Keratinocyte (primary cell): ENCODE measurements at regions not wholly inside any gene's neighbourhood (a gene's known extent, or its start where the extent isn't known, plus 50 kb on each side); places are given as distances from the start of the nearest gene placed in this dataset.

ENCODE experiments used
- DNase-seq: peaks from one replicate; pipeline ENCODE4 v3.0.0-alpha.2; 2011; ENCODE audit warnings: low read depth, missing footprints, low spot score
- FAIRE-seq: peaks from 2 replicates; lab custom pipeline; 2011; peaks lifted over from hg19 to GRCh38; lab: Jason Lieb, UNC
- H2AFZ ChIP-seq: 2 replicates; pipeline ENCODE4 v1.6.0; 2012; ENCODE audit warnings: low read length, control low read depth, inconsistent platforms; ENCODE audit not compliant: control insufficient read depth
- H3K27ac ChIP-seq: 2 replicates; pipeline ENCODE4 v1.5.1; 2011; ENCODE audit warnings: low read length; ENCODE audit not compliant: control insufficient read depth, insufficient read depth
- H3K27me3 ChIP-seq: 3 replicates; pipeline ENCODE4 v1.6.0; 2011; ENCODE audit warnings: low read length; ENCODE audit not compliant: control insufficient read depth, insufficient read depth; ENCODE audit errors: extremely low read depth
- H3K36me3 ChIP-seq, 2 experiments: 2 replicates in 1 of 2; 3 replicates in 1 of 2; pipeline ENCODE4 v1.5.1; 2011; ENCODE audit warnings: low read length in 2 of 2, mild to moderate bottlenecking in 1 of 2; ENCODE audit not compliant: control insufficient read depth in 2 of 2, insufficient read depth in 2 of 2; ENCODE audit errors: extremely low read depth in 1 of 2
- H3K4me1 ChIP-seq: 3 replicates; pipeline ENCODE4 v1.5.1; 2011; ENCODE audit warnings: low read length; ENCODE audit not compliant: control insufficient read depth, insufficient read depth; ENCODE audit errors: extremely low read depth
- H3K4me2 ChIP-seq: 3 replicates; pipeline ENCODE4 v1.6.0; 2011; ENCODE audit warnings: low read depth, low read length; ENCODE audit not compliant: control insufficient read depth, insufficient read depth; ENCODE audit errors: extremely low read depth
- H3K4me3 ChIP-seq, 3 experiments: fragments of 200-600 bp in 1 of 3; sonication (generic) in 1 of 3; 2 replicates in 2 of 3; 3 replicates in 1 of 3; pipeline ENCODE4 v1.5.1; 2011 to 2016; ENCODE audit warnings: low read length in 3 of 3, mild to moderate bottlenecking in 3 of 3, control low read depth in 2 of 3, inconsistent platforms in 1 of 3, low read depth in 1 of 3, mixed read lengths in 1 of 3, mixed run types in 1 of 3, moderate library complexity in 1 of 3; ENCODE audit not compliant: control insufficient read depth in 2 of 3, insufficient read depth in 2 of 3; ENCODE audit errors: extremely low read depth in 1 of 3
- H3K79me2 ChIP-seq: 2 replicates; pipeline ENCODE4 v1.6.0; 2012; ENCODE audit warnings: low read length; ENCODE audit not compliant: control insufficient read depth, insufficient read depth
- H3K9ac ChIP-seq: 3 replicates; pipeline ENCODE4 v1.6.0; 2011; ENCODE audit warnings: low read length; ENCODE audit not compliant: control insufficient read depth, insufficient read depth; ENCODE audit errors: extremely low read depth
- H3K9me1 ChIP-seq: 3 replicates; pipeline ENCODE4 v1.6.0; 2011; ENCODE audit warnings: low read length; ENCODE audit not compliant: control insufficient read depth, insufficient read depth; ENCODE audit errors: extremely low read depth
- H3K9me3 ChIP-seq: 2 replicates; pipeline ENCODE4 v1.5.1; 2012; ENCODE audit warnings: low read depth, low read length; ENCODE audit not compliant: control insufficient read depth
- H4K20me1 ChIP-seq: 3 replicates; pipeline ENCODE4 v1.6.0; 2011; ENCODE audit warnings: low read length; ENCODE audit not compliant: control insufficient read depth, insufficient read depth; ENCODE audit errors: extremely low read depth
- CTCF ChIP-seq, 3 experiments: IDR thresholded peaks in 1 of 3; conservative IDR thresholded peaks in 1 of 3; optimal IDR thresholded peaks in 1 of 3; 2 replicates in 2 of 3; 3 replicates in 1 of 3; pipeline versions ENCODE3 to v1.5.1; 2011; ENCODE audit warnings: low read length in 3 of 3, mild to moderate bottlenecking in 3 of 3, moderate library complexity in 2 of 3, control low read depth in 1 of 3, inconsistent platforms in 1 of 3; ENCODE audit not compliant: insufficient read depth in 2 of 3; ENCODE audit errors: extremely low read depth in 1 of 3
- EZH2 ChIP-seq: IDR thresholded peaks from one replicate; pipeline ENCODE4 v1.6.1; 2012; ENCODE audit warnings: inconsistent platforms, mild to moderate bottlenecking, low read length, moderate library complexity
- dilution Hi-C: fragments of 300-500 bp; cut with MboI; formaldehyde crosslinking; loops from one replicate; pipeline ENCODE4 v1.7.0; 2020; ENCODE audit warnings: low sequenced_read_pairs; ENCODE audit not compliant: extremely low pct_ligation_motif_present

- Histone ChIP-seq H3K9ac (no peak overlapping the region), H3K36me3 (no peaks in the 10 kb centered on the region), H3K4me2 (no peak overlapping the region), H3K27ac (no peak overlapping the region), H3K4me3 (no peak overlapping the region), H3K9me1 (no peaks in the 10 kb centered on the region), H3K9me3 (no peaks in the 10 kb centered on the region), H2AFZ (no peak overlapping the region), H3K4me1 (no peaks in the 10 kb centered on the region), H3K79me2 (no peaks in the 10 kb centered on the region), H3K27me3 (no peaks in the 10 kb centered on the region), H4K20me1 (no peaks in the 10 kb centered on the region)
- dilution Hi-C loops = no loop called here
- FAIRE-seq (no peak), DNase-seq (no peak)
- TF ChIP-seq CTCF (optimal IDR thresholded peaks at IDR 0.05 in 1 of 3, IDR thresholded peaks at IDR 0.05 in 1 of 3, conservative IDR thresholded peaks at IDR 0.05 in 1 of 3; ENCODE audit: extremely low read depth in 1 of 3, insufficient read depth in 2 of 3, low read length in 3 of 3) = no peak
- no peak for TF ChIP-seq EZH2
These were observed 272.5 kb downstream of the THBS2 start for GRCh38 chr6:168981187-168981586.

DNA sequence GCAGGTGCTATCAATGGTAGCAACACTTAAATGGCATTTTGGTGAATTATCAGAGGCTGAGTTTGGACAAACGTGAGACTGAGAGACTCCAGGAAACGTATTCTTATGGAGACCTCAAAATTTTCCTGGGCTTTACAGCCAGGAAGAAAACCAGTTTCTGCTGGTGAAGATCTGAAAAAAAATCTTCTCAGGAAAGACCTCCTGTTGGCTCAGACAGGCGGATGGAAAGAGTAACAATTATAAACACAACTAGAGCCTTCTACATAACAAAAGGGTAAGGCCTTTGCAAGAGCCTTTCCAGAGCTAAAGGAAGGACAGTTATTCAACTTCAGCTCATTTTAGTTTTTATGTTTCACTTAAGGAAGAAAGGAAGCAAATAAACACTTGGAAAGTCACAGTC, 274.4 kb downstream of the THBS2 start:
- H3K4me1 ChIP-seq = no peaks in the 10 kb centered on the region
- TF ChIP-seq CTCF (optimal IDR thresholded peaks at IDR 0.05 in 1 of 3, IDR thresholded peaks at IDR 0.05 in 1 of 3, conservative IDR thresholded peaks at IDR 0.05 in 1 of 3; ENCODE audit: extremely low read depth in 1 of 3, insufficient read depth in 2 of 3, low read length in 3 of 3) = no peak
- no peak for TF ChIP-seq EZH2
- H3K79me2 ChIP-seq = no peaks in the 10 kb centered on the region
- dilution Hi-C loops = no loop called here
- H2AFZ ChIP-seq = no peak overlapping the region
- H3K27me3 ChIP-seq = no peaks in the 10 kb centered on the region
- H3K9me1 ChIP-seq = no peaks in the 10 kb centered on the region
- H3K4me2 ChIP-seq = no peak overlapping the region
- H3K9me3 ChIP-seq = no peaks in the 10 kb centered on the region
- DNase-seq (no peak), FAIRE-seq (no peak)
- H3K27ac ChIP-seq = no peak overlapping the region
- H3K9ac ChIP-seq = no peak overlapping the region
- H4K20me1 ChIP-seq = no peaks in the 10 kb centered on the region
- no peak overlapping the region for H3K4me3 ChIP-seq
- H3K36me3 ChIP-seq = no peaks in the 10 kb centered on the region
